ENCODE measurements at regions not wholly inside any gene's neighbourhood (a gene's known extent, or its start where the extent isn't known, plus 50 kb on each side); places are given as distances from the start of the nearest gene placed in this dataset.

- no peaks in the 10 kb centered on the region for H3K4me1 ChIP-seq (ENCODE audit: control insufficient read depth in 2 of 2, insufficient read depth in 2 of 2, low read length in 2 of 2)
- ChIA-PET POLR2A (no interaction called here), CTCF (interaction anchor here (0.7 kb wide), 1 partner anchor 183 kb away, joined by 5 read pairs; no protein-coding TSS in a partner anchor)
- 74% methylated on average over 2 of the region's 3 CpGs for WGBS (ENCODE audit: insufficient coverage)
- Mint-ChIP-seq H3K27me3 (no peaks in the 10 kb centered on the region), H3K9me3 (ENCODE audit: insufficient read depth) (no peaks in the 10 kb centered on the region), H3K27ac (no peak overlapping the region), H3K4me1 (no peaks in the 10 kb centered on the region), H3K4me3 (no peak overlapping the region)
- no peak overlapping the region for H3K27ac ChIP-seq (ENCODE audit: low read length in 2 of 2)
- H4K20me1 ChIP-seq (ENCODE audit: control insufficient read depth, insufficient read depth, low read length, poor library complexity, severe bottlenecking) = no peaks in the 10 kb centered on the region
- intact Hi-C loops (cut with micrococcal nuclease) = no loop called here
- H3K27me3 ChIP-seq (replicated peaks in 1 of 4; ENCODE audit: control extremely low read depth in 1 of 4, control insufficient read depth in 3 of 4, insufficient read depth in 4 of 4, low read length in 3 of 4) = no peaks in the 10 kb centered on the region
- H3K4me3 ChIP-seq (ENCODE audit: control extremely low read depth in 1 of 5, extremely low read depth in 1 of 5, insufficient read depth in 1 of 5, low read depth in 2 of 5, low read length in 4 of 5) = no peak overlapping the region
- no peaks in the 10 kb centered on the region for H3K79me2 ChIP-seq (ENCODE audit: control insufficient read depth, insufficient read depth, low read length)
- ATAC-seq (ENCODE audit: low read depth) (no peak), DNase-seq (no peak)
- TF ChIP-seq CTCF (IDR thresholded peaks at IDR 0.05) (no peak), EZH2 (IDR thresholded peaks at IDR 0.05; ENCODE audit: borderline replicate concordance, insufficient read depth, low read depth, low read length, poor library complexity, severe bottlenecking) (no peak)
- H3K4me2 ChIP-seq (replicated peaks; ENCODE audit: low read depth, low read length, poor library complexity, severe bottlenecking) = no peak overlapping the region
- no peak overlapping the region for H3K9ac ChIP-seq (ENCODE audit: low read length)
- H3K36me3 ChIP-seq (replicated peaks in 1 of 2; ENCODE audit: control extremely low read depth in 1 of 2, control insufficient read depth in 1 of 2, extremely low read depth in 1 of 2, insufficient read depth in 2 of 2, low read length in 1 of 2) = no peaks in the 10 kb centered on the region
- H2AFZ ChIP-seq (ENCODE audit: insufficient read depth, low read depth, low read length, poor library complexity, severe bottlenecking) = no peak overlapping the region
- H3K9me3 ChIP-seq (ENCODE audit: control extremely low read depth in 1 of 3, control insufficient read depth in 2 of 3, insufficient read depth in 1 of 3, low read length in 2 of 3) = no peaks in the 10 kb centered on the region
These were observed 57.0 kb upstream of the MTPN start for GRCh38 chr7:136034132-136034531.

- Histone ChIP-seq H3K4me2 (replicated peaks; ENCODE audit: low read depth, low read length, poor library complexity, severe bottlenecking) (no peak overlapping the region), H3K27ac (ENCODE audit: low read length in 2 of 2) (no peak overlapping the region), H3K9me3 (ENCODE audit: control extremely low read depth in 1 of 3, control insufficient read depth in 2 of 3, insufficient read depth in 1 of 3, low read length in 2 of 3) (no peaks in the 10 kb centered on the region), H3K4me3 (ENCODE audit: control extremely low read depth in 1 of 5, extremely low read depth in 1 of 5, insufficient read depth in 1 of 5, low read depth in 2 of 5, low read length in 4 of 5) (no peak overlapping the region), H3K4me1 (ENCODE audit: control insufficient read depth in 2 of 2, insufficient read depth in 2 of 2, low read length in 2 of 2) (no peaks in the 10 kb centered on the region), H3K27me3 (replicated peaks in 1 of 4; ENCODE audit: control extremely low read depth in 1 of 4, control insufficient read depth in 3 of 4, insufficient read depth in 4 of 4, low read length in 3 of 4) (no peaks in the 10 kb centered on the region), H4K20me1 (ENCODE audit: control insufficient read depth, insufficient read depth, low read length, poor library complexity, severe bottlenecking) (no peaks in the 10 kb centered on the region), H2AFZ (ENCODE audit: insufficient read depth, low read depth, low read length, poor library complexity, severe bottlenecking) (no peak overlapping the region), H3K79me2 (ENCODE audit: control insufficient read depth, insufficient read depth, low read length) (no peaks in the 10 kb centered on the region), H3K9ac (ENCODE audit: low read length) (no peak overlapping the region), H3K36me3 (replicated peaks in 1 of 2; ENCODE audit: control extremely low read depth in 1 of 2, control insufficient read depth in 1 of 2, extremely low read depth in 1 of 2, insufficient read depth in 2 of 2, low read length in 1 of 2) (no peaks in the 10 kb centered on the region)
- H3K4me1 Mint-ChIP-seq = no peaks in the 10 kb centered on the region
- H3K27ac Mint-ChIP-seq = no peak overlapping the region
- ATAC-seq (ENCODE audit: low read depth) (no peak), DNase-seq (no peak)
- H3K27me3 Mint-ChIP-seq = no peaks in the 10 kb centered on the region
- CTCF ChIA-PET = no interaction called here
- no peak for TF ChIP-seq CTCF (IDR thresholded peaks at IDR 0.05)
- no peak for TF ChIP-seq EZH2 (IDR thresholded peaks at IDR 0.05; ENCODE audit: borderline replicate concordance, insufficient read depth, low read depth, low read length, poor library complexity, severe bottlenecking)
- POLR2A ChIA-PET = no interaction called here
- H3K4me3 Mint-ChIP-seq = no peak overlapping the region
- intact Hi-C loops (cut with micrococcal nuclease) = no loop called here
- 92% methylated on average over 2 of the region's 6 CpGs for WGBS (ENCODE audit: insufficient coverage)
- no peaks in the 10 kb centered on the region for H3K9me3 Mint-ChIP-seq (ENCODE audit: insufficient read depth)
These were observed 56.4 kb upstream of the MTPN start for GRCh38 chr7:136033413-136034031.

Measured in B cell (primary cell).